ENCODE measurements at regions not wholly inside any gene's neighbourhood (a gene's known extent, or its start where the extent isn't known, plus 50 kb on each side); places are given as distances from the start of the nearest gene placed in this dataset.
"Not testable (repeated sequence)": the region's sequence is repeated elsewhere in the genome, so short reads cannot be mapped to it uniquely, and the experiment has no call there.

DNA sequence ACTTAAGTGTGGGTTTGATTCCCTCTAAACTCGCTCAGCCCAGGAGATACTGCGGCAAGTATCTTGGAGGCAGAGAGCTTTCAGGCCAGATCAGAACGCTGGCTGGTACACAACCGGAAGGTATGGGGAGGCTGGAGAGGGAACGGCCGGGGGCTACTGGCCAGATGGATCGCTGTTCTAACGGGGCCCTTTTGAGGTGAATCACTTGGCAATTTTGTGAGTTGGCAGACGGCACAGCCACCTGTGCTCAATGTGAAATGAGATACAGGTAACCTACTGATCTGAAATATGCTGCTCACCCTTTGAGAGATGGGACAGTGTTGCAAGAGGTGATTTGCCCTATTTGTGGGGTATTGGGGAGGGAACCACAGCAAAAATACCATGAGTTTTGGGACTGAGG, 622.9 kb upstream of the RBFOX1 start:
- no peak for DNase-seq

- DNase-seq, result no peak
Measured at GRCh38 chr16:6708576-6709215, 623.9 kb upstream of the RBFOX1 start.

- no peak for DNase-seq
Measured at GRCh38 chr16:6704306-6704930, 628.2 kb upstream of the RBFOX1 start.

GRCh38 chr16:6701096-6701495, 631.5 kb upstream of the RBFOX1 start:
- DNase-seq, result no peak

- no peak for DNase-seq
Measured at GRCh38 chr16:6698548-6698947, 634.1 kb upstream of the RBFOX1 start.

DNA sequence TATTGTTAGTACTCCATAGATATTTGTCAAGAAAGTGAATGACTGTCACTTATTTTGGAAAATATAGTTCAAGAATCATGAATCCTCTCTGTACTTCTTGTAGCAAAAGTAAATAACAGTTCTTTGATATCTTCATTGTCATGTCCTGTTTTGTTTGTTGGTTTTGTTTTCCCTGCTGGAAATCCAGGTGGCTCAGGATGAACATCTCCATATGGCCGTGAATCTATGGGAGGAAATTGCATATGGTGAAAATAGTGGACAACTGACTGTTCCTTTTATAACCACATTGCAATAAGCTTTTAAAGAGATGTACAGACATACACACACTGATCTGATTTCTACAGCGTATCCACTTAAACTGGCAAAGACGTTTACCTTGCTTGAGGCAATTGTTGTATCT, 637.0 kb upstream of the RBFOX1 start:
- no peak for DNase-seq

DNA sequence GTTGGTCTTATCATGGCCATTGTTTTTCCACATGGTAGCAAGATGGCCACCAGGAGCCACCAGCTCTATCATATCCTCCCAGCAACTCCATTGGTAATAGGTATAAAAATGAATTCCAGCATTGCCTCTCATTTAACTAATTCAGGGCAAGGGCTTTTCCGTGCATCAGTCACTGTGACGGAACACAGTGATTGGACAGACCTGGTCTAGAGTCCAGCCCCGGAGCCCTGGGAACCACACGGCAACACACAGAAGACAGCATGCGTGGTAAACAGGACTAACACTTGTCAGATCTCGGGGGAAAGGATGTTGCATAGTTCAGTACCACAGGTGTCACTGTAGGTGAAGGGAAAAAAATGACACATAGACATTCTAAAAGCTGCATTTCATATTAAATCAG, 638.0 kb upstream of the RBFOX1 start:
- no peak for DNase-seq

DNA sequence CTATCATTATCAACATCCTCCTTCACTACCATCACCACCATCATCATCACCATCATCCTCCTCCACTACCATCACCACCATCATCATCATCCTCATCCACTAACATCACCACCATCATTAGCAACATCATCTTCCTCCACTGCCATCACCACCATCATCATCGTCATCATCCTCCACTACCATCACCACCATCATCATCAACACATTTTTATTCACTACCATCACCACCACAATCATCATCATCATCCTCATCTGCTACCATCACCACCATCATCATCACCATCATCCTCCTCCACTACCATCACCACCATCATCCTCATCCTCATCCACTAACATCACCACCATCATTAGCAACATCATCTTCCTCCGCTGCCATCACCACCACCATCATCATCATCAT, 639.2 kb upstream of the RBFOX1 start:
- not testable (repeated sequence) for DNase-seq

DNA sequence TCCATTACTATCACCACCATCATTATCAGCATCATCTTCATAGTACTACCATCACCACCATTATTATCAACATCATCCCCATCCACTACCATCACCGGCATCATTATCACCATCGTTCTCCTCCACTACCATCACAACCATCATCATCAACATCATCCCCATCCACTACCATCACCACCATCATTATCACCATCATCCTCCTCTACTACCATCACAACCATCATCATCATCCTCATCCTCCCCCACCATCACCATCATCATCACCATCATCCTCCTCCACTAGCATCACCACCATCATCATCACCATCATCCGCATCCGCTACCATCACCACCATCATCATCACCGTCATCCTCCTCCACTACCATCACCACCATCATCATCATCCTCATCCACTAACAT, 639.8 kb upstream of the RBFOX1 start:
- DNase-seq, result no peak

GRCh38 chr16:6690741-6691140, 641.9 kb upstream of the RBFOX1 start:
- DNase-seq, result no peak

- DNase-seq, result no peak
Measured at GRCh38 chr16:6689643-6690042, 643.0 kb upstream of the RBFOX1 start.

DNA sequence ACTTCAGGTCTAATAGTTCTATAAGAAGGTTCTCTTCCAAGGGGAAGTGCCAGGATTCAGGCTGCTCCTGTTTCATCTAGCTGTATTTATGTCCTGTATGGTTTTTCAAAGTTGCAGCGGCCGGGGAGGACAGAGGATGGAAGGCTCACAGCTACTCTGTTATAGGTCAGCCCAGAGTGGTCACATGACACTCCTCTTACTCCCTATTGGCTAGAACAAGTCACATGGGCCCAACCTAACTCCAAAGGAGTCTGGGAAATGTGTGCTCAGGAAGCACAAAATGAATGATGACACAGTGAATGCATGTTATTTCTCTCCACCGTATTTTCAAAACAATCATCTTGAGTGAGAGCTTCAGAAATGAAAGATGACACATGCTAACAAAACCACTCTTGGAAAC, 645.1 kb upstream of the RBFOX1 start:
- no peak for DNase-seq

DNA sequence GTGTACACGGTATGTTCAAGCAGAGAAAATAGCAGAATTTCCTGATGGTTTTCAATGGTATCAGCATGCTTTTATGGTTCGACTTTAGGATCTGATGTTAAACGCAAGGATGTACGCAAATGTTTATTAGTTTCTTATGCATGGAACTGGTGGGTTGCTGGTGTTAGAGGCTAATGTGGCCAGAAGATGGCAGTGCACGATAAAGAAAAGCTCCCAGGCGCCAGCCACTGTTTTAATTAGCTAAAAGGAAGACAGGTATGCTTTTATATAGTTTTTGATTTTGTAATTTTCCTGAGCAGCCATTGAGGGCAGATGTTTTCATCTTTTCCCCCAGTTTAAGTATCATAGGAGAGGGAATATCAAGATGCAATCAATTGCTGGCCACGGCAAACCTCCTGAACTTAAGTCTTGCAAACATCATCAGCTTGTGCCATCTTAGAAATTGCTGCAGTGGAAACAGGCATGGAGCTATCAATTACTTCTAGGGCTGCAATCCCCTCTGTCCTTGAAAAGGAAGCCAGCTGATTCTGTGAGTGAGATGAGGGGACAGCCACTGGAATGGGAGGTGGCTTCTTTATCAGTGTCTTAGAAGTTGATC, 648.5 kb upstream of the RBFOX1 start:
- DNase-seq, result no peak

DNA sequence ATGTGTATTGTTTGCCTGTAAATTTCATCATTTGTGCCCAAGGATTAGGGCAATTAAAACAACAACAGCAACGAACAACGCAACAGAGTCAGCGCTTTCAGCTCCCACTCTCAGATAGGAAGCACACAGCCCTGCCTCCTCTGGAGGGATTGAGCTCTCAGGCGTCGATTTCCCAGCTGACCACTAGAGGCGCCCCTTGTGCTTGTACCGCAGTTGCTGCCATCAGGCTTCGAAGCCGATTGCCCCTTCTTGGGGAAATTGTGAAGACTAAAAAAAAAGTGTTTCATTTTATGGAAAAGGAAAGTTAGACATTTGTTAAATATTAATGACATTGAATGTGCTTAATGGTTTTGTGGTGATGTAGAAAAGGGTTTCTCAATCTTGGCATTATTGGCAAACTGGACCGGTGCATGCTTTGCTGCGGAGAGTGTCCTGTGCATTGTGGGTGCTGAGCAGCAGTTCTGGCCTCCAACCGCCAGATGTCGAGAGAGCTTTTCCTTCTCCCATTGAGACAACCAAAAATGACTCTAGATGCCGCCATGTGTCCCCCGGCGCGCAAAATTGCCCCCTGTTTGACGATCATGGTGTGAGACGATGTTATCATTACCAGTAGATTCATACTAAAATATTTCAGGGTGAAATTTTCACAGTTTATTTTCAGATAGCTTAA, 650.4 kb upstream of the RBFOX1 start:
- no peak for DNase-seq

GRCh38 chr16:6678586-6678985, 654.1 kb upstream of the RBFOX1 start:
- DNase-seq, result no peak

- no peak for DNase-seq
Measured at GRCh38 chr16:6674071-6674470, 658.6 kb upstream of the RBFOX1 start.

DNA sequence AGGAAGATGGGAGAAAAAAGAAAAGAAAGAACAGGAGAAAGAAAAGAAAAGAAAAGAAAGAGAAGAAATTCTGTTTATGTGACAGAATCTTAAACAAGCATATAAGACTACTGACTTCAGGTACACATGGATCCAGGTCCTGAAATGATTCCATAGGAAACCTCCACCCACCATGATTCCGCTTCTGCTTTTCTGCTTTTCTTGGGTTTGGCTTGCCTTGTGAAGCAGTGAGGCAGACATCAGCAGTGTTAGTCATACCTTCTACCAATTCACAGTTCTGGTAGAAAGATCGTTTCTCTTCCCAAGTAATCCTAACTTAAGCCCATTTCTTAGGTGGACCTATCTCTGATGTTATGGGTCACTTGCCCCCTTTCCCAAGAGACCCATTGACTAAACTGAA, 660.1 kb upstream of the RBFOX1 start:
- no peak for DNase-seq

DNA sequence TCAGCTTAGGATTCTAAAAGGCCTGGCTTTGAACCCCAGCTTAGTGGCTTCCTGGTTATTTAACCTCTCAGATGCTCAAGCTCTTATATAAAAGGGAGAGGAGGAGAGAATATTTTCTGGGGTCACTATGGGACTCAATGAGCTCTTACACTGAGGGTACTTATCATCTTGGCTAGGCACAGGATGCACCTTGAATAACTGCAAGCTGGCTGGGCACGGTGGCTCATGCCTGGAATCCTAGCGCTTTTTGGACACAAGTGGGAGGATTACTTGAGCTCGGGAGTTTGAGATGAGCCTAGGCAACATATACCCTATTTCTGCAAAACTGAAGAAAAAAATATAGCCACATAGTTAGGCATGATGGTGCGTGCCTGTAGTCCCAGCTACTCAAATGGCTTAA, 665.3 kb upstream of the RBFOX1 start:
- no peak for DNase-seq

DNA sequence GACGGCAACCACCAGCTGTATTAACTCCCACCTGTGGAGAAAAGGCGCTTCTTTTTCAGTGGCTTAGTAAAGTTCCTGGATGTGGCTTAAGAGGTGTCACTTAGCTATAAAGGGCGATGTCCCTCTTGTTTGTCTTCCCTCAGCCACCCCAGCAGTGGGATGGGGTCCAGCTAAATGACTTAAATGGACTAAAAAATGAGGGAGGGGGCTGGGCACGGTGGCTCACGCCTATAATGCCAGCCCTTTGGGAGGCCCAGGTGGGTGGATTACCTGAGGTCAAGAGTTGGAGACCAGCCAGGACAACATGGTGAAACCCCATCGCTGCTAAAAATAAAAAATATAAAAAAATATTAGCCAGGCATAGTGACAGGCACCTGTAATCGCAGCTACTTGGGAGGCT, 667.5 kb upstream of the RBFOX1 start:
- no peak for DNase-seq

DNA sequence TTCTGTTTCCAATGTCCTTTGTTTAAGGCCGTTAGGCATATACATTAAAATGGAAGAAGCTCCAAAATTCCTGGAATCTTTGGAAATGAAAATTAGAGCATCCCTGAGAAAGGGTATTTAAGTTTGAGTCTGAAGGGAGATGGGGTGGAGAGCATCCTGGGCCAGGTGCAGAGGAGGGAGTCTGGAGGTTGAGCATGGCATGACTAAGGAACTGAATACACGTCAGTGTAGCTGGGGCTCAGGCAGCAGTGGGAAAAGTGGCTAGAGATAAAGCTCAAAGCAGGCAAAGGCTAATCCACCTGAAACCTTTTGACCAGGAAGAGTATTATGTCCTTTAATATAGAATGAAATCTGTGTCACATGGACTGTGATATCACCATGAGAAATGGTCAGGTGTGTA, 669.0 kb upstream of the RBFOX1 start:
- DNase-seq, result no peak

- no peak for DNase-seq
Measured at GRCh38 chr16:6656760-6657159, 675.9 kb upstream of the RBFOX1 start.

- no peak for DNase-seq
Measured at GRCh38 chr16:6646891-6647290, 685.8 kb upstream of the RBFOX1 start.

- no peak for DNase-seq
Measured at GRCh38 chr16:6645768-6646568, 686.7 kb upstream of the RBFOX1 start.

Measured in NCI-H2107 (cell line).